Lung (tissue), 11 donors: ENCODE measurements at regions not wholly inside any gene's neighbourhood (a gene's known extent, or its start where the extent isn't known, plus 50 kb on each side); places are given as distances from the start of the nearest gene placed in this dataset.

Source experiments
- ATAC-seq: fragments of 200-7000 bp; cut with Tn5 transposase; one replicate; pipeline ENCODE4 v1.9.1; 2020; ENCODE audit warnings: moderate number of reproducible peaks; ENCODE audit not compliant: insufficient read depth, low FRiP score
- DNase-seq, 3 donors: peaks; one replicate each; pipeline ENCODE4 v3.0.0-alpha.2; 2013 to 2017
- H3K27ac ChIP-seq, 2 donors: one replicate each; pipeline ENCODE4 v1.5.1; 2013; ENCODE audit warnings: mild to moderate bottlenecking in 2 of 2, moderate library complexity in 2 of 2, control low read depth in 1 of 2, inconsistent platforms in 1 of 2, low read depth in 1 of 2, low read length in 1 of 2
- H3K27me3 ChIP-seq, 3 donors: one replicate each; pipeline ENCODE4 v1.5.1; 2013; ENCODE audit warnings: low read length in 2 of 3; ENCODE audit not compliant: control insufficient read depth in 3 of 3, insufficient read depth in 3 of 3
- H3K36me3 ChIP-seq, 4 donors: one replicate each; pipeline ENCODE4 v1.5.1; 2013; ENCODE audit warnings: low read length in 4 of 4, mild to moderate bottlenecking in 1 of 4, moderate library complexity in 1 of 4; ENCODE audit not compliant: control insufficient read depth in 4 of 4, insufficient read depth in 4 of 4
- H3K4me1 ChIP-seq, 5 donors: one replicate each; pipeline ENCODE4 v1.5.1; 2013; ENCODE audit warnings: low read length in 5 of 5, mild to moderate bottlenecking in 2 of 5, moderate library complexity in 1 of 5; ENCODE audit not compliant: control insufficient read depth in 5 of 5, insufficient read depth in 5 of 5
- H3K4me3 ChIP-seq: one replicate; pipeline ENCODE4 v1.5.1; 2013; ENCODE audit warnings: mild to moderate bottlenecking, control low read depth, moderate library complexity
- H3K9ac ChIP-seq, 2 donors: one replicate each; pipeline ENCODE4 v1.5.1; 2013; ENCODE audit warnings: low read length in 2 of 2, control low read depth in 1 of 2; ENCODE audit not compliant: insufficient read depth in 1 of 2
- H3K9me3 ChIP-seq, 4 donors: one replicate each; pipeline ENCODE4 v1.5.1; 2013; ENCODE audit warnings: low read length in 3 of 4, mild to moderate bottlenecking in 1 of 4, moderate library complexity in 1 of 4; ENCODE audit not compliant: control insufficient read depth in 4 of 4, insufficient read depth in 3 of 4
- CTCF ChIP-seq: IDR thresholded peaks from 2 replicates; pipeline ENCODE4 v1.5.1; 2012; ENCODE audit warnings: mild to moderate bottlenecking; ENCODE audit errors: control extremely low read depth, extremely low read depth
- WGBS, 2 donors: extraction: QIAGEN DNeasy Blood & Tissue Kit; methylation state at CpG; one replicate each; pipeline ENCODE4 v1.1.7; 2013; 5-methylcytosine and 5-hydroxymethylcytosine counted together
- donor health status: control.
- donor health status: control.
- donor health status: Bipolar disorder and iron deficiency.
- donor health status: healthy.
- donor health status: DM: yes; HTN: yes; CAD: no.

DNA sequence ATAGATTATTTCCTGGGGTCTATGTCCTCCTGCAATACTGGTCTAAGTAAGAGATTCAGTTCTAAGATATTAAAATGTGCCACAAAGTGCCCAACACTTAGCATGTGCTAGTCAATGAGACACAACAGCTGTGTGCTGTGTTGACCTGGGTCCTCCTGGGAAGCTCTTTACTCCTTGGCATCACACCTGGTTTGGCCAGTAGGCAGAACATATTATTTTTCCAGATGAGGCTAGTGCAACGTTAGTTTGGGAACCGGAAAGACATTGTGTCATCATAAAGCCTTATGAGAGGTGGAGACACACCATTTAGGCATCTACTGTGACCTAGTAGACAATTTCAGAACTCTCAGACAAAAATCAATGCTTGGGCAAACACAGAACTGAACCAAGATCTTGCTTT is 197.8 kb downstream of the MID1IP1 start:
- H3K27me3 ChIP-seq: peaks cover 0 to 10% (median 3%) of the 10 kb centered on the region in 3 donors
- H3K9me3 ChIP-seq: peaks cover 0 to 2% (median 0%) of the 10 kb centered on the region in 4 donors
- peaks cover 0 to 14% (median 0%) of the 10 kb centered on the region in 5 donors for H3K4me1 ChIP-seq
- H3K27ac ChIP-seq: no peak overlapping the region
- no peak for TF ChIP-seq CTCF
- ATAC-seq (no peak), DNase-seq (no peak)
- H3K4me3 ChIP-seq: no peak overlapping the region
- H3K36me3 ChIP-seq: no peaks in the 10 kb centered on the region
- whole genome bisulfite sequencing, 2 donors: 54 to 76% methylated on average over 2 of the region's 2 CpGs
- no peak overlapping the region for H3K9ac ChIP-seq

DNA sequence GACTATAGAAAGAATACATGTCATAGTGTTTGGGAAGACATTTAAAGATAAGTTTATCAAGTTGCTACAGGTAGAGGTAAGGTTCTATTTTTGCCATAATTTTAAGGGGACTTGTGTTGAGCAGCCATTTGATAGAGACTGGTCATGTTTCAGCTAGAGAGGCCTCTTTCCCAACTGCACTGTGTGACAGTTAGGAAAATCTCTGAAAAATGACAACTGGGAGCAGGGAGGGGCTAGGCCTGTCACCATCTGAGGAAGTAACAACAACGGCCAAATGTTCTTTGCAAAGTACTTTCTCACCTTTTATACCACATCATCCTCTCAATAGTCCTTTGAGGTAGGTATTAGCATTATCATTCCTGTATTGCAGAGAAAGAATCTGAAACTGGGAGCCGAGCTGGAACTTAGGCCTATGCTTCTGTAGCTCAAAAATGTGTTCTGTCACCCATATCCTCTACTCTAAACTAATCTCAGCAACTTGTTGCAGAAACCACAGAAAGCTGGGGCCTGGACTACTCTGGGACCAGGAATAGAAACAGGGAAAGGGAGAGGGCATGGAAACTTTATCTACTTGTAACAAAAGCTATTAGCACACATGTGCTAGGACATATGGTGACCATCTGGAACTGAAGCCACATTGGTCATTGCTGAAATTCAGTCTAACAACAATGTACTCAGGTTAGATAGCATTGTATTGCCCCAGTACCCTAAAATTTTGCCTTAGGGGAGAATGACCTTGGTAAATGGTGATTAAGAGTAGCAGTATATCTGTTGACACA is 198.9 kb downstream of the MID1IP1 start:
- Histone ChIP-seq H3K9ac (no peak overlapping the region), H3K9me3 (peaks cover 0 to 4% (median 0%) of the 10 kb centered on the region in 4 donors), H3K27ac (no peak overlapping the region), H3K27me3 (peaks cover 0 to 17% (median 3%) of the 10 kb centered on the region in 3 donors), H3K36me3 (no peaks in the 10 kb centered on the region), H3K4me1 (peaks cover 0 to 14% (median 0%) of the 10 kb centered on the region in 5 donors), H3K4me3 (no peak overlapping the region)
- 54 to 58% methylated on average over 2 of the region's 2 CpGs for WGBS, 2 donors
- TF ChIP-seq CTCF: no peak
- DNase-seq: peak in 2 of 3 donors; percentile 53 to 80
- no peak for ATAC-seq

GRCh38 chrX:39000802-39001201 is 199.5 kb downstream of the MID1IP1 start:
- no peak overlapping the region for H3K27ac ChIP-seq
- no peaks in the 10 kb centered on the region for H3K36me3 ChIP-seq
- H3K9me3 ChIP-seq: peaks cover 0 to 4% (median 0%) of the 10 kb centered on the region in 4 donors
- no peak overlapping the region for H3K4me3 ChIP-seq
- H3K27me3 ChIP-seq: peaks cover 0 to 13% (median 0%) of the 10 kb centered on the region in 3 donors
- no peak overlapping the region for H3K9ac ChIP-seq
- DNase-seq: peak; percentile 68 to 96 (median 96)
- 52 to 77% methylated on average over 1 of the region's 1 CpG for WGBS, 2 donors
- ATAC-seq: no peak
- no peak for TF ChIP-seq CTCF
- H3K4me1 ChIP-seq: peaks cover 0 to 14% (median 0%) of the 10 kb centered on the region in 5 donors
